Mucosa of rectum (tissue), 2 donors: ENCODE measurements at regions not wholly inside any gene's neighbourhood (a gene's known extent, or its start where the extent isn't known, plus 50 kb on each side); places are given as distances from the start of the nearest gene placed in this dataset.

Source experiments
- H3K27ac ChIP-seq, 2 donors: one replicate each; pipeline ENCODE4 v1.7.0; 2013; ENCODE audit warnings: inconsistent platforms in 2 of 2, low read depth in 2 of 2, low read length in 2 of 2
- H3K27me3 ChIP-seq, 2 donors: one replicate each; pipeline ENCODE4 v1.7.0; 2013; ENCODE audit warnings: low read length in 2 of 2; ENCODE audit not compliant: control insufficient read depth in 2 of 2, insufficient read depth in 2 of 2
- H3K36me3 ChIP-seq, 2 donors: one replicate each; pipeline ENCODE4 v1.7.0; 2013; ENCODE audit warnings: low read length in 2 of 2; ENCODE audit not compliant: control insufficient read depth in 2 of 2, insufficient read depth in 2 of 2
- H3K4me1 ChIP-seq, 2 donors: one replicate each; pipeline ENCODE4 v1.7.0; 2013; ENCODE audit warnings: low read length in 2 of 2, mild to moderate bottlenecking in 1 of 2; ENCODE audit not compliant: control insufficient read depth in 2 of 2, insufficient read depth in 2 of 2
- H3K4me3 ChIP-seq, 2 donors: one replicate each; pipeline ENCODE4 v1.7.0; 2013; ENCODE audit warnings: low read length in 2 of 2
- H3K9ac ChIP-seq, 2 donors: one replicate each; pipeline ENCODE4 v1.7.0; 2013; ENCODE audit warnings: low read length in 2 of 2, low read depth in 1 of 2, mild to moderate bottlenecking in 1 of 2
- H3K9me3 ChIP-seq, 2 donors: one replicate each; pipeline ENCODE4 v1.7.0; 2013; ENCODE audit warnings: low read length in 2 of 2; ENCODE audit not compliant: control insufficient read depth in 2 of 2
- donor health status: healthy.
- donor health status: Normal muscosa, but diverticular disease.

DNA sequence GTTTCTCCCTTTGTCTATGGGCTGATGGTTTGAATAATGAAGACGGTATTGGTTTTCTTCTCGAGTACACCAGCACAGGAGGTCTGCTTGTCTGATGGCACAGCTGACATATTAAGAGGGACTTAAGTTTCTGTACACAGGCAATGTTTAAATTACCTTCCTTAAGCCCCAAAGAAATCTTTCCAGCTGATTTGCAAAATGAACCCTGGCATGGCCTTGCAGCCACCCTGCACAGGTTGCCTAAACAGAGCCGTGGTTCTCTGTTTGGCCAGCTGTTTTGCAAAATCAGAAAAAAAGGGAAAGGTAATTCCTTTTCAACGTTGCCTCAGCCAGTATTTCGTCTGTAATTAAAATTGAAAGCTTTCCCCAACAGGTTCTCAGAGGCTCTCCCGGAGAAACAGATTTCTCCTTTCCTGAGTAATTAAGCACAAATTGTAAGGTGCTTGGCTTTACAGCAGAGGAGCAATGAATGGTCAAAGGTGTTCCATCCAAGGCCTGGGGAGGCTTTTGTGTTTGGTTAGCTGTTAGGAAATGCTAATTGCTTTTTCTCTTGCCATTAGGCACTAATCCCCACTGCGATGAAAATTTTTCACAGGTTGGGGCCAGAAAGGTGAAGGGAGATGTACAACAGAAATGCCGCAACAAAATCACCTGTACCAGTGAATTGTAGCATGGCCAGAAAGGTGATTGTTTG lies 138.9 kb downstream of the RASEF start:
- Histone ChIP-seq H3K9me3 (no peaks in the 10 kb centered on the region), H3K27ac (no peak overlapping the region), H3K27me3 (no peaks in the 10 kb centered on the region), H3K4me1 (no peaks in the 10 kb centered on the region), H3K36me3 (no peaks in the 10 kb centered on the region), H3K4me3 (no peak overlapping the region), H3K9ac (no peak overlapping the region)
